ENCODE measurements at regions not wholly inside any gene's neighbourhood (a gene's known extent, or its start where the extent isn't known, plus 50 kb on each side); places are given as distances from the start of the nearest gene placed in this dataset.

DNA sequence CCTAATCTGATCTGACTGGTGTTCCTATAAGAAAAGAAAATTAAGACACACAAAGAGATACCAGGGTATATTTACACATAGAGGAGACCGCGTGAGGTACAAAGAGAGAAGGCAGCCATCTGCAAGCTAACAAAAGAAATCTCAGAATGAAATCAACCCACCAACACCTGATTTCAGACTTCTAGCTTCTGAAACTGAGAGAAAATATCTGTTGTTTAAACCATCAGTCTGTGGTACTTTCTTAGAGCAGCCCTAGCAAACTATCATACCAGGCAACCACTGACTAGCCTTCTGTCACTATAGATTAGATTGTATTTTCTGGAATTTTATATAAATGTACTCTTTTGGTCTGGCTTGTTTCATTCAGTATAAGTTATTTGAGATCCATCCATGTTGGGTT, 779.3 kb upstream of the ACO1 start:
- TF ChIP-seq, protein P1, sequence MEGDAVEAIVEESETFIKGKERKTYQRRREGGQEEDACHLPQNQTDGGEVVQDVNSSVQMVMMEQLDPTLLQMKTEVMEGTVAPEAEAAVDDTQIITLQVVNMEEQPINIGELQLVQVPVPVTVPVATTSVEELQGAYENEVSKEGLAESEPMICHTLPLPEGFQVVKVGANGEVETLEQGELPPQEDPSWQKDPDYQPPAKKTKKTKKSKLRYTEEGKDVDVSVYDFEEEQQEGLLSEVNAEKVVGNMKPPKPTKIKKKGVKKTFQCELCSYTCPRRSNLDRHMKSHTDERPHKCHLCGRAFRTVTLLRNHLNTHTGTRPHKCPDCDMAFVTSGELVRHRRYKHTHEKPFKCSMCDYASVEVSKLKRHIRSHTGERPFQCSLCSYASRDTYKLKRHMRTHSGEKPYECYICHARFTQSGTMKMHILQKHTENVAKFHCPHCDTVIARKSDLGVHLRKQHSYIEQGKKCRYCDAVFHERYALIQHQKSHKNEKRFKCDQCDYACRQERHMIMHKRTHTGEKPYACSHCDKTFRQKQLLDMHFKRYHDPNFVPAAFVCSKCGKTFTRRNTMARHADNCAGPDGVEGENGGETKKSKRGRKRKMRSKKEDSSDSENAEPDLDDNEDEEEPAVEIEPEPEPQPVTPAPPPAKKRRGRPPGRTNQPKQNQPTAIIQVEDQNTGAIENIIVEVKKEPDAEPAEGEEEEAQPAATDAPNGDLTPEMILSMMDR (IDR thresholded peaks at IDR 0.05), result no peak

- TF ChIP-seq, protein P1 (IDR thresholded peaks at IDR 0.05), result no peak
These were observed 777.8 kb upstream of the ACO1 start for GRCh38 chr9:31606678-31607077.

GRCh38 chr9:31608416-31608815, 776.0 kb upstream of the ACO1 start:
- TF ChIP-seq, protein P1 (IDR thresholded peaks at IDR 0.05), result no peak

DNA sequence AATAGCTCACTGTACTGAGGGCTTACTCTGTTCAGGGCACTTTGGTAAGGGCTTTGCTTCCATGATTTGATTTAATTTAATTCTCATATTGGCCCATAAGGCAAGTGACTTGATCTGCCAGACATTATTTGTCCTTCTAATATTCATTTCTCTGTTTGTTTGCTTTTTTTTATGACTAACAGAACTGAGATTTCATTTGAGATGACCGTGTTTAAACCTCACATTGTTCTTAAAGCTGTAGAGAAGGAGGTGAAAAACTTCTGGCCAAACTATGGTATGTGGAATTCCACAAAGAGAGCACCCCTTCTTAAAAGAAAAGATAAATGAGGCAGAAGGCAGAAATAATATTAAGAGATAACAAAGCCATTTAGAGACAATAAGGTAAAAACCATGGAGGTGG, 775.6 kb upstream of the ACO1 start:
- TF ChIP-seq, protein P1 (IDR thresholded peaks at IDR 0.05), result no peak

GRCh38 chr9:31612336-31613030, 772.0 kb upstream of the ACO1 start:
- TF ChIP-seq, protein P1 (IDR thresholded peaks at IDR 0.05), result no peak

- TF ChIP-seq, protein P1 (IDR thresholded peaks at IDR 0.05), result no peak
These were observed 768.5 kb upstream of the ACO1 start for GRCh38 chr9:31615966-31616365.

- TF ChIP-seq, protein P1 (IDR thresholded peaks at IDR 0.05), result no peak
These were observed 760.9 kb upstream of the ACO1 start for GRCh38 chr9:31623511-31623910.

DNA sequence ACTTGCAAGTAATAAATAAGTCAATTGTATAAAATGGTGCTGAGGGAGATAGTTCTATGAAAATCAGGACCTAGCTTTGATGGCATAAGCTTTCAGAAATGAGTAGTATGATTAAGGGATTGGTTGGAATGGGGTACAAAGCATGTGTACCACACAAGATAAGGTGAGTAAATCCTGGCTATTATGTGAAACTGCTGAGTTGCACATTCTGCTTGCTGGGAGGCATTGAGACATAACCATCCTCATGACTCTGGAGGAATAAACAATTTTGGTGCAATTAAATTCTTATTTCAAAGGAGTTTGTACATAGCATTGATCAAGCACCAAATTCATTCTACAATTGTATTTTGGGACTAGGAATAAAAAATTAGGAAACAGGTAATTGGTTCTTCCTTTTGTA, 755.2 kb upstream of the ACO1 start:
- TF ChIP-seq, protein P1 (IDR thresholded peaks at IDR 0.05), result no peak
